Immature natural killer cell (primary cell): ENCODE measurements at regions not wholly inside any gene's neighbourhood (a gene's known extent, or its start where the extent isn't known, plus 50 kb on each side); places are given as distances from the start of the nearest gene placed in this dataset.

Experiments used
- DNase-seq, 3 donors: peaks; one replicate each; pipeline ENCODE4 v3.0.0; 2022; ENCODE audit warnings: mixed read lengths in 1 of 3
- H3K27ac Mint-ChIP-seq, 6 donors: one replicate each; pipeline ENCODE4 v1.8.0; 2020; ENCODE audit warnings: mixed read lengths in 6 of 6, mild to moderate bottlenecking in 5 of 6, inconsistent platforms in 4 of 6, moderate library complexity in 3 of 6
- H3K27me3 Mint-ChIP-seq, 3 donors: one replicate each; pipeline ENCODE4 v1.8.0; 2020 to 2021; ENCODE audit warnings: low read depth in 3 of 3, mild to moderate bottlenecking in 3 of 3, mixed read lengths in 3 of 3, moderate library complexity in 3 of 3, inconsistent platforms in 1 of 3
- H3K36me3 Mint-ChIP-seq, 3 donors: one replicate each; pipeline ENCODE4 v1.8.0; 2020; ENCODE audit warnings: mixed read lengths in 3 of 3, inconsistent platforms in 2 of 3, mild to moderate bottlenecking in 2 of 3
- H3K4me1 Mint-ChIP-seq, 2 donors: one replicate each; pipeline ENCODE4 v1.8.0; 2020; ENCODE audit warnings: inconsistent platforms in 2 of 2, mild to moderate bottlenecking in 2 of 2, mixed read lengths in 2 of 2, moderate library complexity in 1 of 2
- H3K4me3 Mint-ChIP-seq, 5 donors: one replicate each; pipeline ENCODE4 v1.8.0; 2020; ENCODE audit warnings: mild to moderate bottlenecking in 5 of 5, mixed read lengths in 5 of 5, inconsistent platforms in 3 of 5, moderate library complexity in 3 of 5
- H3K9me3 Mint-ChIP-seq, 6 donors: one replicate each; pipeline ENCODE4 v1.8.0; 2020; ENCODE audit warnings: mild to moderate bottlenecking in 6 of 6, mixed read lengths in 6 of 6, inconsistent platforms in 4 of 6, moderate library complexity in 3 of 6

- Mint-ChIP-seq H3K27ac (no peak overlapping the region), H3K4me1 (no peaks in the 10 kb centered on the region), H3K9me3 (peaks cover 0 to 4% (median 0%) of the 10 kb centered on the region in 6 donors), H3K36me3 (no peaks in the 10 kb centered on the region), H3K27me3 (peaks cover 0 to 6% (median 4%) of the 10 kb centered on the region in 3 donors), H3K4me3 (no peak overlapping the region)
- no peak for DNase-seq
Observed at GRCh38 chr1:14055442-14056223, 355.6 kb downstream of the PRDM2 start.

- no peaks in the 10 kb centered on the region for H3K4me1 Mint-ChIP-seq
- peaks cover 0 to 4% (median 0%) of the 10 kb centered on the region in 3 donors for H3K27me3 Mint-ChIP-seq
Observed at GRCh38 chr1:14057640-14058039, 357.7 kb downstream of the PRDM2 start.

DNA sequence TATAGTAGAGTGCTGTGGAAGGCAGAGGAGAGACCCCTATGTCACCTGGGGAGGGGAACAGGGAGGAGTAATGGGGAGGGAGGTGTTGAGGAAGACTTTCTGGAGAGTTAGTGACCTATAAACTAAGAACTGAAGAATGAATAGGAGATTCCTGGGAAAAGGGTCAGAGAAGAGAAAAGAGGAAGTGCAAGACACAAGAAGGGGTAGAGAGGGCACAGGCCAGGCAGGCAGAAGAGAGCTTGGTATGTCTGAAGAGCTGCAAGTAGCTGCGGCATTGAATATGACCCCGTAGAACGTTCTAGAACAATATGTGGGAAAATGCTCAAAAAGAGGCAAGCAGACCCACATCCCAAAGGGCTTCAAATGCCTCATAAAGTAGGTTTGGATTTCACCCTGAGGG is 361.2 kb downstream of the PRDM2 start:
- H3K9me3 Mint-ChIP-seq, result peaks cover 0 to 4% (median 0%) of the 10 kb centered on the region in 6 donors
- H3K27ac Mint-ChIP-seq, result no peak overlapping the region
- H3K4me3 Mint-ChIP-seq, result no peak overlapping the region
- peaks cover 0 to 3% (median 0%) of the 10 kb centered on the region in 3 donors for H3K27me3 Mint-ChIP-seq
- DNase-seq, result no peak
- H3K4me1 Mint-ChIP-seq, result no peaks in the 10 kb centered on the region
- H3K36me3 Mint-ChIP-seq, result no peaks in the 10 kb centered on the region

More at GRCh38 chr1:14057640-14058039, 357.7 kb downstream of the PRDM2 start:
- no peak overlapping the region for H3K27ac Mint-ChIP-seq
- DNase-seq, result no peak
- H3K4me3 Mint-ChIP-seq, result no peak overlapping the region
- peaks cover 0 to 4% (median 0%) of the 10 kb centered on the region in 6 donors for H3K9me3 Mint-ChIP-seq
- no peaks in the 10 kb centered on the region for H3K36me3 Mint-ChIP-seq

- Mint-ChIP-seq H3K4me3 (no peak overlapping the region), H3K4me1 (no peaks in the 10 kb centered on the region), H3K27ac (no peak overlapping the region), H3K27me3 (peaks cover 0 to 3% (median 0%) of the 10 kb centered on the region in 3 donors), H3K9me3 (peaks cover 0 to 4% (median 0%) of the 10 kb centered on the region in 6 donors), H3K36me3 (no peaks in the 10 kb centered on the region)
- DNase-seq, result no peak
Observed at GRCh38 chr1:14061722-14062121, 361.7 kb downstream of the PRDM2 start.

- DNase-seq, result no peak
- no peaks in the 10 kb centered on the region for H3K36me3 Mint-ChIP-seq
- H3K9me3 Mint-ChIP-seq, result peaks cover 0 to 4% (median 0%) of the 10 kb centered on the region in 6 donors
- H3K27ac Mint-ChIP-seq, result no peak overlapping the region
- H3K27me3 Mint-ChIP-seq, result peaks cover 0 to 3% (median 0%) of the 10 kb centered on the region in 3 donors
- H3K4me1 Mint-ChIP-seq, result no peaks in the 10 kb centered on the region
- no peak overlapping the region for H3K4me3 Mint-ChIP-seq
Observed at GRCh38 chr1:14062669-14063068, 362.7 kb downstream of the PRDM2 start.

DNA sequence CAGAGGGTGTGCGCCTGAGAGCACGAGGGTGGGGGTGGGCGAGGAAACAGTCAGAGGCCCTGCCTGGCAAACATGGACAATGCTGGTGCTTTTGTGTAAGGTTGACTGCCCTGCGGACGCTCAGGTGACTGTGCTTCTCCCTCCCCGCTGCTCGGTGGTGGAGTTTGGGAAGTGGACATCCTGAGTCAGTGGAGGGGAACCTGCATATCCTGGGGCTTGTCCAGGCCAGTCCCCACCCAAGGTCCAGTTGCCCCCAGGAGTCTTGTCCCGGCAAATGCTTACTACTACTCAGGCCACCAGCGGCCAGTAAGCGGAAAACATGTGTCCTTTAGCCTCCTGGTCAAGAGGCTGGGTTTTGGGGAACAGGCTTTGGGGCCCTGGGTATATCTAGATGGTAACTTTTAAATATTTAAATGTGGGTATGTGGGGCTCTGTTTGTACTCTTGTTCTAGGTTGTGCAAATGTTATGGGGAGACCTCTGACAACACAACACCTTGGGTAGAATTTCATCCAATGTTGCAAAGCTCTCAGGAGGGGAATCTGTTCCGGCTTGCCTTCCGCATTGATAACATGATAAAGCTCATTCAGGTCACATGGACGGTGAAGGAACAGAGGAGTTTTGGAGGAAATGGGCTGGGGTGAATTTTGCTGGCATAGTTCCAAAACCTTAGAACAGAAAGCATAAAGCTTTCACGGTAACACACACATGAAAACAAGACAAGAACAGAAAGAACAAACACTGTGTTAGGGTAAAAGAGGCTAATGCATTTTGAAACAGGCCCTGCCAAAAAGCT is 364.9 kb downstream of the PRDM2 start:
- no peak overlapping the region for H3K27ac Mint-ChIP-seq
- no peaks in the 10 kb centered on the region for H3K4me1 Mint-ChIP-seq
- no peaks in the 10 kb centered on the region for H3K36me3 Mint-ChIP-seq
- H3K9me3 Mint-ChIP-seq, result no peaks in the 10 kb centered on the region
- DNase-seq, result no peak
- no peaks in the 10 kb centered on the region for H3K27me3 Mint-ChIP-seq
- no peak overlapping the region for H3K4me3 Mint-ChIP-seq

DNA sequence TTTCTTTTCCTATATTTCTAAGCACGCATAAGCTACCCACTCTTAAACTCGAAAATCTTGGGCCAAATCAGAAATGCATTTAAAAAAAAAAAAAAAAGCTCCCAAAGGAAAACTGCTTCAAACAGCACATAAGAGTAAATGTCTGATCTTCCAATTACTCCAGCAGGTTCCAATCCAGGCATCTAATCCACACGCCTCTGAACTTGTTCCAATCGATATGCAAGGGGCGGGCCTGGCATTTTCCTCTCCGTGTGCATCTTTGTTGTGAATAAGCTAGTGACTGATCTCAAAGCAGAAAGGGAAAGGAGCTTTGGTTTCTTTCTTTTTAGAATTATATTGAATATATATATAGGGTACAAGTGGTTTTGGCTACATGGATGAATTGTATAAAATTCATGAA is 365.5 kb downstream of the PRDM2 start:
- H3K36me3 Mint-ChIP-seq, result no peaks in the 10 kb centered on the region
- no peak for DNase-seq
- H3K27ac Mint-ChIP-seq, result no peak overlapping the region

GRCh38 chr1:14067036-14067435 is 367.0 kb downstream of the PRDM2 start:
- H3K27ac Mint-ChIP-seq, result no peak overlapping the region

More for the DNA sequence above, 365.5 kb downstream of the PRDM2 start:
- H3K4me3 Mint-ChIP-seq, result no peak overlapping the region
- no peaks in the 10 kb centered on the region for H3K4me1 Mint-ChIP-seq
- H3K9me3 Mint-ChIP-seq, result no peaks in the 10 kb centered on the region
- no peaks in the 10 kb centered on the region for H3K27me3 Mint-ChIP-seq

DNA sequence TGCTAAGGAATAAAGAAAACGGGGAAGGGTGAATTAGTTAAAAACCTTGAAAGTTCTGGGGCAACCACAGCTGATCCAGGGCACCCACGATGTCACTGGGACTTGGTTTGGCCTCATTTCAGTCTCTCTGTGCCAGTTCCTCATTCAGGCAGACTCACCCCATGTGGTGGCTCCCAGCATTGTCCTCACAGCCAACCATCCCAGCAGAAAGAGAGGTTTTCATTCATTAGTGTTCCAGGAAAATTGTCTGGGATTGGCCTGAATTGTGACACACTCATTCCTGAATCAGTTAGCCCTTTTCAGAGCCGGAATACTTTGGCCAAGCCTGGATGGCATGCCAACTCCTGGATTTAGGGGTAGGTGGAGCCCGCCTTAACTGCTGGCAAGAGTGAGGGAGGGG is 367.7 kb downstream of the PRDM2 start:
- DNase-seq, result no peak
- H3K9me3 Mint-ChIP-seq, result no peaks in the 10 kb centered on the region
- H3K36me3 Mint-ChIP-seq, result no peaks in the 10 kb centered on the region
- no peaks in the 10 kb centered on the region for H3K4me1 Mint-ChIP-seq
- H3K27ac Mint-ChIP-seq, result no peak overlapping the region
- H3K27me3 Mint-ChIP-seq, result no peaks in the 10 kb centered on the region
- no peak overlapping the region for H3K4me3 Mint-ChIP-seq

More at GRCh38 chr1:14067036-14067435, 367.0 kb downstream of the PRDM2 start:
- no peaks in the 10 kb centered on the region for H3K27me3 Mint-ChIP-seq
- H3K9me3 Mint-ChIP-seq, result no peaks in the 10 kb centered on the region
- DNase-seq, result no peak
- no peak overlapping the region for H3K4me3 Mint-ChIP-seq
- H3K4me1 Mint-ChIP-seq, result no peaks in the 10 kb centered on the region
- no peaks in the 10 kb centered on the region for H3K36me3 Mint-ChIP-seq

GRCh38 chr1:14071581-14071980 is 371.6 kb downstream of the PRDM2 start:
- Mint-ChIP-seq H3K9me3 (no peaks in the 10 kb centered on the region), H3K36me3 (no peaks in the 10 kb centered on the region), H3K4me3 (no peak overlapping the region), H3K27ac (no peak overlapping the region), H3K4me1 (no peaks in the 10 kb centered on the region), H3K27me3 (peaks cover 0 to 3% (median 0%) of the 10 kb centered on the region in 3 donors)
- DNase-seq, result no peak

DNA sequence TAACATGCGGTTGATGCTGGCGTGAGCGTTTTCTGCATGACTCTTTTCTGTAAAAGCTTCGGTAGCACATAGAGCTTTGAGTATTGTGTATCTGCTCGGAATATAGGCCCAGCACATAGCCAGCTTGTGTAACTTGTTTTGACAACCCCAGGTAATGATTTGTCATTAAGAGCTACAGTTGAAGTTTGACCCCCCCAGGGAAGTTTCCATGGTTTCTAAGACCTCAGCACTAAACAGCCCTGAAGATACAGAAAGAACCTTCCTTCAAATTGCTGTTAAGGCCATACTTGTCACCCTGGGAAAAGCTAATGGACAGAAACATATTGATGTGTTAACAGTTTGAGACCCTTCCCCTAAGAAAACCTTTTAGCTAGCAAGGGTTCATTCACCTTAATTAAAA is 380.7 kb downstream of the PRDM2 start:
- Mint-ChIP-seq H3K4me3 (no peak overlapping the region), H3K27me3 (peaks cover 0 to 3% (median 1%) of the 10 kb centered on the region in 3 donors), H3K9me3 (peaks cover 0 to 7% (median 0%) of the 10 kb centered on the region in 6 donors), H3K4me1 (no peaks in the 10 kb centered on the region), H3K36me3 (no peaks in the 10 kb centered on the region), H3K27ac (no peak overlapping the region)
- DNase-seq, result no peak

DNA sequence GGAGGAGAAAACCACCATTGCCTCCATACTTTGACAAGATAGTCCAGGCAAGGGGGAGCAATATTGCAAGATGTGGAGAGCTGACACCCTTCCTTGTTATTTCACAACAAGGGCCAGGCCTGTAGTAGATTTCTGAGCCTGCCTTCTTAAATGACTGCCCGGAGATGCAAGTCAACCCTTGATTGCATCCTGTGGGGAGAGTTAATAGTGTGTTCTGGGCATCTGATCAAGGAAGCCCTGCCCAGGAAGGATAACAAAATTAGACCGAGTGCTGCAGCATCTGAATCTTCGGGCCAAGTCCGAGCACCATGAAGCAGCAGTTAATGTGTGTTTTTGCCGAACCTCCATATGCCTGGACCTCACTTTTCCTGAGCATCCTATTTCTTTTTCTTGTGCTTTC is 382.3 kb downstream of the PRDM2 start:
- no peak overlapping the region for H3K27ac Mint-ChIP-seq
- no peak overlapping the region for H3K4me3 Mint-ChIP-seq
- peaks cover 0 to 3% (median 1%) of the 10 kb centered on the region in 3 donors for H3K27me3 Mint-ChIP-seq
- no peaks in the 10 kb centered on the region for H3K4me1 Mint-ChIP-seq
- peaks cover 0 to 5% (median 0%) of the 10 kb centered on the region in 6 donors for H3K9me3 Mint-ChIP-seq
- no peaks in the 10 kb centered on the region for H3K36me3 Mint-ChIP-seq
- DNase-seq, result no peak

DNA sequence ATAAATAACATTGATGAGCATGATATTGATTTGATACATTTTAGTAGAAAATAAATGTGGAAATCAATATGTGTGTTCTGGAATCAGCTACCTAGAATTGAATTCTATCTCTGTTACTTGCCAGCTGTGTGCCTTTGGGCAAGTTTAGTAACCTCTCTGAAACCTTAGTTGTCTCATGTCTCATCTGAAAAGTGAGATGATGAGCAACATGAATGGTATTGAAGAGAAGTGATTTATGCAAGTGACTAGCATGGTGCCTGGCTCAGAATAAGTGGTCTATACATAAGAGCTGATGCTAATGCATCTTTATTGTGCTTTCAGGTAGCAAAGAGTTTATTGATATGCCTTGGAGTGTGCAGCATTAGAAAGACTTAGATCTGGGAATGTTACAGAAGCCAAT is 383.3 kb downstream of the PRDM2 start:
- Mint-ChIP-seq H3K27ac (no peak overlapping the region), H3K4me3 (no peak overlapping the region), H3K4me1 (no peaks in the 10 kb centered on the region), H3K27me3 (peaks cover 0 to 3% (median 1%) of the 10 kb centered on the region in 3 donors), H3K36me3 (no peaks in the 10 kb centered on the region), H3K9me3 (peaks cover 0 to 4% (median 0%) of the 10 kb centered on the region in 6 donors)
- DNase-seq, result no peak

- Mint-ChIP-seq H3K36me3 (no peaks in the 10 kb centered on the region), H3K27ac (no peak overlapping the region), H3K4me3 (no peak overlapping the region), H3K4me1 (no peaks in the 10 kb centered on the region), H3K27me3 (peaks cover 0 to 3% (median 1%) of the 10 kb centered on the region in 3 donors), H3K9me3 (peaks cover 0 to 6% (median 0%) of the 10 kb centered on the region in 6 donors)
- no peak for DNase-seq
Observed at GRCh38 chr1:14083706-14084105, 383.7 kb downstream of the PRDM2 start.
